ENCODE measurements at regions not wholly inside any gene's neighbourhood (a gene's known extent, or its start where the extent isn't known, plus 50 kb on each side); places are given as distances from the start of the nearest gene placed in this dataset.

GRCh38 chr9:11443631-11444030, 830.8 kb upstream of the PTPRD start:
- TF ChIP-seq CTCF (conservative IDR thresholded peaks at IDR 0.05; ENCODE audit: low read length), result no peak
- TF ChIP-seq EZH2phosphoT487 (IDR thresholded peaks at IDR 0.05; ENCODE audit: borderline replicate concordance, low read depth, low read length), result no peak

Data from OCI-LY7 (cell line).